B cell (primary cell): ENCODE measurements at regions not wholly inside any gene's neighbourhood (a gene's known extent, or its start where the extent isn't known, plus 50 kb on each side); places are given as distances from the start of the nearest gene placed in this dataset.

Experiments
- ATAC-seq: fragments of 200-7000 bp; cut with Tn5 transposase; one replicate; pipeline ENCODE4 v1.10.0; 2021; ENCODE audit warnings: low read depth, mild to moderate bottlenecking, moderate number of reproducible peaks, moderate library complexity
- CTCF ChIA-PET: fragments of 350-600 bp; sonication (Branson Sonifier 250); formaldehyde crosslinking; loops from one replicate; lab custom pipeline; 2021; ENCODE audit warnings: antibody characterized with exemption, inconsistent platforms; lab: Charles Lee
- POLR2A ChIA-PET: fragments of 350-600 bp; sonication (Branson Sonifier 250); formaldehyde crosslinking; loops from one replicate; lab custom pipeline; 2021; ENCODE audit warnings: antibody characterized with exemption; lab: Charles Lee
- DNase-seq: peaks from one replicate; pipeline ENCODE4 v3.0.0; 2013
- H2AFZ ChIP-seq: 2 replicates; pipeline ENCODE4 v1.6.1; 2012; ENCODE audit warnings: mild to moderate bottlenecking, low read depth, low read length; ENCODE audit not compliant: insufficient read depth, poor library complexity, severe bottlenecking
- H3K27ac ChIP-seq, 2 donors: 1 replicate in 1 of 2; 2 replicates in 1 of 2; pipeline ENCODE4 v1.5.1; 2012 to 2013; ENCODE audit warnings: low read length in 2 of 2, mild to moderate bottlenecking in 2 of 2, moderate library complexity in 1 of 2
- H3K27me3 ChIP-seq, 4 experiments: fragments of 200-600 bp in 1 of 4; sonication (generic) in 1 of 4; replicated peaks in 1 of 4; 1 replicate in 2 of 4; 2 replicates in 2 of 4; pipeline versions ENCODE4 v1.6.1 to v1.7.0; 2013 to 2016; ENCODE audit warnings: low read length in 3 of 4, mild to moderate bottlenecking in 2 of 4, mixed read lengths in 1 of 4, moderate library complexity in 1 of 4; ENCODE audit not compliant: insufficient read depth in 4 of 4, control insufficient read depth in 3 of 4; ENCODE audit errors: control extremely low read depth in 1 of 4
- H3K36me3 ChIP-seq, 2 experiments: replicated peaks in 1 of 2; 1 replicate in 1 of 2; 2 replicates in 1 of 2; pipeline versions ENCODE4 v1.6.1 to v1.7.1; 2013; ENCODE audit warnings: low read length in 1 of 2; ENCODE audit not compliant: insufficient read depth in 2 of 2, control insufficient read depth in 1 of 2; ENCODE audit errors: control extremely low read depth in 1 of 2, extremely low read depth in 1 of 2
- H3K4me1 ChIP-seq, 2 donors: fragments of 200-600 bp in 1 of 2; sonication (generic) in 1 of 2; 1 replicate in 1 of 2; 2 replicates in 1 of 2; pipeline versions ENCODE4 v1.5.1 to v1.6.1; 2013 to 2017; ENCODE audit warnings: low read length in 2 of 2; ENCODE audit not compliant: control insufficient read depth in 2 of 2, insufficient read depth in 2 of 2
- H3K4me2 ChIP-seq: replicated peaks from 2 replicates; pipeline ENCODE3; 2012; ENCODE audit warnings: mild to moderate bottlenecking, low read depth, low read length; ENCODE audit not compliant: poor library complexity, severe bottlenecking
- H3K4me3 ChIP-seq, 5 experiments: fragments of 200-600 bp in 1 of 5; sonication (generic) in 1 of 5; 1 replicate in 3 of 5; 2 replicates in 2 of 5; pipeline versions ENCODE4 v1.5.1 to v1.7.0; 2011 to 2016; ENCODE audit warnings: low read length in 4 of 5, mild to moderate bottlenecking in 4 of 5, low read depth in 2 of 5, control low read depth in 1 of 5, moderate library complexity in 1 of 5; ENCODE audit not compliant: insufficient read depth in 1 of 5; ENCODE audit errors: control extremely low read depth in 1 of 5, extremely low read depth in 1 of 5
- H3K79me2 ChIP-seq: fragments of 200-600 bp; sonication (generic); one replicate; pipeline ENCODE4 v1.6.0; 2016; ENCODE audit warnings: low read length; ENCODE audit not compliant: control insufficient read depth, insufficient read depth
- H3K9ac ChIP-seq: fragments of 200-600 bp; sonication (generic); 2 replicates; pipeline ENCODE4 v1.6.1; 2017; ENCODE audit warnings: mild to moderate bottlenecking, low read length, moderate library complexity
- H3K9me3 ChIP-seq, 3 donors: one replicate each; pipeline versions ENCODE4 v1.6.1 to v1.7.1; 2013; ENCODE audit warnings: low read length in 2 of 3; ENCODE audit not compliant: control insufficient read depth in 2 of 3, insufficient read depth in 1 of 3; ENCODE audit errors: control extremely low read depth in 1 of 3
- H4K20me1 ChIP-seq: 2 replicates; pipeline ENCODE4 v1.6.0; 2012; ENCODE audit warnings: mild to moderate bottlenecking, low read length; ENCODE audit not compliant: insufficient read depth, control insufficient read depth, poor library complexity, severe bottlenecking
- H3K27ac Mint-ChIP-seq: one replicate; pipeline ENCODE4 v1.8.0; 2021; ENCODE audit warnings: mixed read lengths
- H3K27me3 Mint-ChIP-seq: one replicate; pipeline ENCODE4 v1.8.0; 2021; ENCODE audit warnings: mixed read lengths
- H3K4me1 Mint-ChIP-seq: one replicate; pipeline ENCODE4 v1.8.0; 2021; ENCODE audit warnings: mixed read lengths
- H3K4me3 Mint-ChIP-seq: one replicate; pipeline ENCODE4 v1.8.0; 2021; ENCODE audit warnings: mixed read lengths
- H3K9me3 Mint-ChIP-seq: one replicate; pipeline ENCODE4 v1.8.0; 2022; ENCODE audit warnings: mixed read lengths; ENCODE audit not compliant: insufficient read depth
- EZH2 ChIP-seq: IDR thresholded peaks from 2 replicates; pipeline ENCODE4 v1.6.1; 2012; ENCODE audit warnings: borderline replicate concordance, low read depth, mild to moderate bottlenecking, moderate library complexity, low read length; ENCODE audit not compliant: insufficient read depth, poor library complexity, severe bottlenecking
- WGBS: methylation state at CpG from one replicate; pipeline ENCODE4 v1.1.5; 2013; ENCODE audit warnings: missing lambda C conversion rate; ENCODE audit not compliant: insufficient coverage; 5-methylcytosine and 5-hydroxymethylcytosine counted together
- intact Hi-C: fragments of 100-400 bp; cut with micrococcal nuclease; formaldehyde crosslinking; loops from one replicate; pipeline ENCODE4 v1.10.0; 2022
- TF ChIP-seq, protein P1 (sequence below): fragments of 200-600 bp; IDR thresholded peaks from one replicate; pipeline ENCODE4 v1.8.0; 2022; ENCODE audit warnings: antibody characterized with exemption, mild to moderate bottlenecking

DNA sequence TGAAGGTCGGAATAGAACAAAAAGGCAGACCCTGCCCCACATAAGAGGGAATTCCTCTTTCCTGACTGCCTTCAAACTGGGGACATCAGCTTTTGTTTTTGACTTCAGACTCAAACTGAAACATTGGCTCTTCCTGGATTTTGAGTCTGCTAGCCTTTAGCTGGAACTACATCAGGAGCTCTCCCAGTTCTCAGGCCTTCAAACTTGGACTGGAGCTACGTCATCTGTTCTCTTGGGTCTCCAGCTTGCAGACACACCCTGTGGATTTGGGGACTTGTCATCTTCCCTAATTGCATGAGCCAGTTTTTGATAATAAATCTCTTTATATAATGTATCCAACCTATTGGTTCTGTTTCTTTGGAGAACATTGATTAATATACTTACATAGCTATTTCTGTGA lies 798.1 kb downstream of the TBL1XR1 start:
- CTCF ChIA-PET: no interaction called here
- no peak overlapping the region for H3K27ac Mint-ChIP-seq
- no peak for DNase-seq

DNA sequence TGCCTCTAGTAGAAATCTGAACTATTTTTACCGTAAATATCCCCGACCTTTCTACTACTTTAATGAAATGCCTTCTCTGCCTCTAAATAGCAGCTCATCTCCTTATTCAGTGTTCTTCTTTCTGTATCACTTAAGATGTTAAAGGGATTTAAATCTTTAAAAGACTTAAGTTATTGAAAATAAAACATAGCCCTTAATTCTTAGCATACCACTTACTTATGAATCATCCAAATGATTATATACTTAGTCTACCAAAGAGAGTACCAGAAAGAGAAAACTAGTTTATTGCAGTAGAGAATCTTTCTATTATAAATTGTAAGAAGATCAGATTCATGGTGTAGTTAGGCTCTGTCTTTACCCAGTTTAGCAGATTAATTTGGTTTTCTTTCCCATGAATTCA lies 802.0 kb downstream of the TBL1XR1 start:
- ATAC-seq (no peak), DNase-seq (no peak)
- ChIA-PET POLR2A (no interaction called here), CTCF (no interaction called here)
- no peaks in the 10 kb centered on the region for H3K36me3 ChIP-seq
- H3K9me3 ChIP-seq: peaks cover 0 to 7% (median 2%) of the 10 kb centered on the region in 3 donors
- H3K4me3 ChIP-seq: no peak overlapping the region
- no peak overlapping the region for H3K27ac ChIP-seq
- no peaks in the 10 kb centered on the region for H4K20me1 ChIP-seq
- H3K27me3 ChIP-seq: no peaks in the 10 kb centered on the region
- Mint-ChIP-seq H3K9me3 (peaks cover 15% of the 10 kb centered on the region), H3K4me3 (no peak overlapping the region), H3K27me3 (no peaks in the 10 kb centered on the region), H3K4me1 (no peaks in the 10 kb centered on the region), H3K27ac (no peak overlapping the region)
- no peaks in the 10 kb centered on the region for H3K4me1 ChIP-seq
- no CpG with 5 or more reads among the region's 2 CpGs for WGBS
- TF ChIP-seq EZH2: no peak
- TF ChIP-seq, protein P1, sequence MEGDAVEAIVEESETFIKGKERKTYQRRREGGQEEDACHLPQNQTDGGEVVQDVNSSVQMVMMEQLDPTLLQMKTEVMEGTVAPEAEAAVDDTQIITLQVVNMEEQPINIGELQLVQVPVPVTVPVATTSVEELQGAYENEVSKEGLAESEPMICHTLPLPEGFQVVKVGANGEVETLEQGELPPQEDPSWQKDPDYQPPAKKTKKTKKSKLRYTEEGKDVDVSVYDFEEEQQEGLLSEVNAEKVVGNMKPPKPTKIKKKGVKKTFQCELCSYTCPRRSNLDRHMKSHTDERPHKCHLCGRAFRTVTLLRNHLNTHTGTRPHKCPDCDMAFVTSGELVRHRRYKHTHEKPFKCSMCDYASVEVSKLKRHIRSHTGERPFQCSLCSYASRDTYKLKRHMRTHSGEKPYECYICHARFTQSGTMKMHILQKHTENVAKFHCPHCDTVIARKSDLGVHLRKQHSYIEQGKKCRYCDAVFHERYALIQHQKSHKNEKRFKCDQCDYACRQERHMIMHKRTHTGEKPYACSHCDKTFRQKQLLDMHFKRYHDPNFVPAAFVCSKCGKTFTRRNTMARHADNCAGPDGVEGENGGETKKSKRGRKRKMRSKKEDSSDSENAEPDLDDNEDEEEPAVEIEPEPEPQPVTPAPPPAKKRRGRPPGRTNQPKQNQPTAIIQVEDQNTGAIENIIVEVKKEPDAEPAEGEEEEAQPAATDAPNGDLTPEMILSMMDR: no peak
- no peak overlapping the region for H3K4me2 ChIP-seq
- H3K79me2 ChIP-seq: no peaks in the 10 kb centered on the region
- intact Hi-C loops: no loop called here
- H2AFZ ChIP-seq: no peak overlapping the region
- no peak overlapping the region for H3K9ac ChIP-seq

More for the DNA sequence above, 798.1 kb downstream of the TBL1XR1 start:
- Mint-ChIP-seq H3K9me3 (peaks cover 5% of the 10 kb centered on the region), H3K27me3 (no peaks in the 10 kb centered on the region), H3K4me3 (no peak overlapping the region), H3K4me1 (no peaks in the 10 kb centered on the region)
- H3K27ac ChIP-seq: no peak overlapping the region
- no peaks in the 10 kb centered on the region for H3K79me2 ChIP-seq
- ATAC-seq: no peak
- POLR2A ChIA-PET: no interaction called here
- peaks cover 0 to 5% (median 0%) of the 10 kb centered on the region in 3 donors for H3K9me3 ChIP-seq
- no peak overlapping the region for H3K4me3 ChIP-seq
- H3K36me3 ChIP-seq: no peaks in the 10 kb centered on the region
- H3K4me2 ChIP-seq: no peak overlapping the region
- no peak overlapping the region for H3K9ac ChIP-seq
- no peaks in the 10 kb centered on the region for H3K4me1 ChIP-seq
- intact Hi-C loops: no loop called here
- H3K27me3 ChIP-seq: no peaks in the 10 kb centered on the region
- WGBS: no CpG with 5 or more reads among the region's 2 CpGs
- H4K20me1 ChIP-seq: no peaks in the 10 kb centered on the region
- H2AFZ ChIP-seq: no peak overlapping the region
- TF ChIP-seq, protein P1: no peak
- no peak for TF ChIP-seq EZH2
